ENCODE measurements at regions not wholly inside any gene's neighbourhood (a gene's known extent, or its start where the extent isn't known, plus 50 kb on each side); places are given as distances from the start of the nearest gene placed in this dataset.

DNA sequence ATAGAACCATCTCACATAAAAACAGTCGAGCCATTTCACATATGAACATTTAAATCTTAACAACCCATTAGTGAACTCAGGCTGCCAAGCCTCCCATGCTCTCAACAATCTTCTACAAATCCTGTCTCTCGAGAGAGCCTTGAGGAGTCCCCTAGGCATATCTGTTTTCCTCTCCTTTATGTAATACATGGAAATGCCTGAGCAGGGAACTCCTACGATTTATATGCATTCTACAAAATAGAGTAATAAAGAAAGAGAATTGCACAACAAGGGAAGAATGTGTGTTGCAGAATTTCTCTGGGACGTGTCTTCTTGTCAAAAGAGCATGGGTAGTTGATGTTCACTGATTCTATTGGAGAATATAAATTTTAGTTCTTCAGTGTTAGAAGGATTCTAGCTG lies 101.8 kb upstream of the VCX2 start:
- Mint-ChIP-seq H3K27ac (no peak overlapping the region), H3K9me3 (peaks cover 7 to 13% of the 10 kb centered on the region in 2 experiments; a peak in 4 of 5 replicates), H3K4me1 (no peaks in the 10 kb centered on the region), H3K4me3 (no peak overlapping the region), H3K27me3 (ENCODE audit: low read depth) (no peaks in the 10 kb centered on the region), H3K36me3 (ENCODE audit: insufficient read depth in 1 of 3, low read depth in 3 of 3) (peaks cover 3 to 8% (median 3%) of the 10 kb centered on the region in 3 experiments; a peak in 4 of 7 replicates)
- Histone ChIP-seq H2AFZ (ENCODE audit: low read length) (no peak overlapping the region), H3K4ac (ENCODE audit: low read depth, low read length) (no peak overlapping the region), H3K9ac (ENCODE audit: extremely low read depth, insufficient read length, low read length) (no peak overlapping the region), H3K56ac (ENCODE audit: insufficient read length, low read depth, low read length) (no peak overlapping the region), H2BK15ac (ENCODE audit: low read depth, low read length) (no peak overlapping the region), H3K14ac (ENCODE audit: insufficient read depth, low read length) (no peak overlapping the region), H3K23me2 (ENCODE audit: insufficient read length, low read depth, low read length, poor library complexity, severe bottlenecking) (no peaks in the 10 kb centered on the region), H3K27ac (ENCODE audit: insufficient read length, low read depth, low read length) (no peak overlapping the region), H2BK12ac (ENCODE audit: insufficient read length, low read depth, low read length) (no peak overlapping the region), H3K27me3 (ENCODE audit: insufficient read depth, low read length) (no peaks in the 10 kb centered on the region), H3K9me3 (ENCODE audit: control insufficient read depth, low read depth, low read length) (no peaks in the 10 kb centered on the region), H2AK5ac (ENCODE audit: insufficient read length, low read length) (no peak overlapping the region), H3K4me1 (ENCODE audit: insufficient read depth, low read length) (no peaks in the 10 kb centered on the region), H3K79me2 (ENCODE audit: insufficient read depth, low read length) (no peaks in the 10 kb centered on the region), H3K4me2 (ENCODE audit: insufficient read depth, insufficient read length, low read length) (no peak overlapping the region), H2BK20ac (ENCODE audit: low read depth, low read length, poor library complexity, severe bottlenecking) (no peak overlapping the region), H4K5ac (ENCODE audit: insufficient read length, low read depth, low read length) (no peak overlapping the region), H2BK120ac (ENCODE audit: low read depth, low read length, poor library complexity, severe bottlenecking) (no peak overlapping the region), H3K18ac (ENCODE audit: insufficient read length, low read depth, low read length) (no peak overlapping the region), H2BK5ac (ENCODE audit: insufficient read length, low read length) (no peak overlapping the region), H4K20me1 (ENCODE audit: control insufficient read depth, insufficient read depth, insufficient read length) (no peaks in the 10 kb centered on the region), H4K91ac (ENCODE audit: insufficient read length, low read depth, low read length) (no peak overlapping the region), H3T11ph (ENCODE audit: low read length) (no peak overlapping the region), H3K79me1 (ENCODE audit: insufficient read depth, low read depth, low read length, poor library complexity, severe bottlenecking) (no peaks in the 10 kb centered on the region), H3K23ac (ENCODE audit: insufficient read length, low read depth, low read length) (no peak overlapping the region), H4K8ac (replicated peaks; ENCODE audit: insufficient read length, low read depth, low read length) (no peak overlapping the region)
- WGBS (ENCODE audit: extremely low coverage, insufficient read length, low lambda C conversion rate) = no CpG with 5 or more reads among the region's 4 CpGs
- TF ChIP-seq, protein P1, sequence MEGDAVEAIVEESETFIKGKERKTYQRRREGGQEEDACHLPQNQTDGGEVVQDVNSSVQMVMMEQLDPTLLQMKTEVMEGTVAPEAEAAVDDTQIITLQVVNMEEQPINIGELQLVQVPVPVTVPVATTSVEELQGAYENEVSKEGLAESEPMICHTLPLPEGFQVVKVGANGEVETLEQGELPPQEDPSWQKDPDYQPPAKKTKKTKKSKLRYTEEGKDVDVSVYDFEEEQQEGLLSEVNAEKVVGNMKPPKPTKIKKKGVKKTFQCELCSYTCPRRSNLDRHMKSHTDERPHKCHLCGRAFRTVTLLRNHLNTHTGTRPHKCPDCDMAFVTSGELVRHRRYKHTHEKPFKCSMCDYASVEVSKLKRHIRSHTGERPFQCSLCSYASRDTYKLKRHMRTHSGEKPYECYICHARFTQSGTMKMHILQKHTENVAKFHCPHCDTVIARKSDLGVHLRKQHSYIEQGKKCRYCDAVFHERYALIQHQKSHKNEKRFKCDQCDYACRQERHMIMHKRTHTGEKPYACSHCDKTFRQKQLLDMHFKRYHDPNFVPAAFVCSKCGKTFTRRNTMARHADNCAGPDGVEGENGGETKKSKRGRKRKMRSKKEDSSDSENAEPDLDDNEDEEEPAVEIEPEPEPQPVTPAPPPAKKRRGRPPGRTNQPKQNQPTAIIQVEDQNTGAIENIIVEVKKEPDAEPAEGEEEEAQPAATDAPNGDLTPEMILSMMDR (conservative IDR thresholded peaks at IDR 0.05) = no peak
- no peak for DNase-seq

Measured in H9 (cell line).